GM21447 (cell line): ENCODE measurements at regions not wholly inside any gene's neighbourhood (a gene's known extent, or its start where the extent isn't known, plus 50 kb on each side); places are given as distances from the start of the nearest gene placed in this dataset.
"Not testable (repeated sequence)": the region's sequence is repeated elsewhere in the genome, so short reads cannot be mapped to it uniquely, and the experiment has no call there.

ENCODE experiments used
- ATAC-seq: cut with Tn5 transposase; IDR thresholded peaks from one replicate; pipeline ENCODE4 v1.9.1; 2021; ENCODE audit not compliant: unreplicated experiment

GRCh38 chr15:26033493-26033892, 170.4 kb upstream of the ATP10A start:
- no peak for ATAC-seq

GRCh38 chr15:26032162-26032846, 169.2 kb upstream of the ATP10A start:
- ATAC-seq = no peak

- ATAC-seq = not testable (repeated sequence)
Measured at GRCh38 chr15:26029586-26029985, 166.5 kb upstream of the ATP10A start.

GRCh38 chr15:26029146-26029545, 166.0 kb upstream of the ATP10A start:
- no peak for ATAC-seq

- no peak for ATAC-seq
Measured at GRCh38 chr15:26028086-26028740, 165.1 kb upstream of the ATP10A start.

- ATAC-seq = not testable (repeated sequence)
Measured at GRCh38 chr15:26026671-26027070, 163.5 kb upstream of the ATP10A start.

- ATAC-seq = no peak
Measured at GRCh38 chr15:26024241-26024640, 161.1 kb upstream of the ATP10A start.

- ATAC-seq = no peak
Measured at GRCh38 chr15:26023691-26024090, 160.6 kb upstream of the ATP10A start.

GRCh38 chr15:26023231-26023630, 160.1 kb upstream of the ATP10A start:
- ATAC-seq = no peak

- no peak for ATAC-seq
Measured at GRCh38 chr15:26020871-26021270, 157.7 kb upstream of the ATP10A start.

GRCh38 chr15:26017665-26018064, 154.5 kb upstream of the ATP10A start:
- ATAC-seq = no peak

GRCh38 chr15:26015516-26016075, 152.5 kb upstream of the ATP10A start:
- ATAC-seq = no peak

- no peak for ATAC-seq
Measured at GRCh38 chr15:26013981-26014380, 150.9 kb upstream of the ATP10A start.

GRCh38 chr15:26011916-26012315, 148.8 kb upstream of the ATP10A start:
- no peak for ATAC-seq

GRCh38 chr15:26007151-26007550, 144.0 kb upstream of the ATP10A start:
- ATAC-seq = no peak

- no peak for ATAC-seq
Measured at GRCh38 chr15:26001201-26001600, 138.1 kb upstream of the ATP10A start.

- ATAC-seq = no peak
Measured at GRCh38 chr15:25993506-25993905, 130.4 kb upstream of the ATP10A start.

GRCh38 chr15:25990220-25990619, 127.1 kb upstream of the ATP10A start:
- ATAC-seq = no peak

- ATAC-seq = no peak
Measured at GRCh38 chr15:25989327-25989726, 126.2 kb upstream of the ATP10A start.

- not testable (repeated sequence) for ATAC-seq
Measured at GRCh38 chr15:25988716-25989115, 125.6 kb upstream of the ATP10A start.

- no peak for ATAC-seq
Measured at GRCh38 chr15:25987638-25988037, 124.5 kb upstream of the ATP10A start.

- no peak for ATAC-seq
Measured at GRCh38 chr15:25985165-25985564, 122.0 kb upstream of the ATP10A start.
